NB4 (cell line): ENCODE measurements at regions not wholly inside any gene's neighbourhood (a gene's known extent, or its start where the extent isn't known, plus 50 kb on each side); places are given as distances from the start of the nearest gene placed in this dataset.

ENCODE experiments used
- TF ChIP-seq, protein P1 (sequence below): IDR thresholded peaks from one replicate; pipeline ENCODE4 v1.5.1; 2012; ENCODE audit warnings: low read depth, low read length
- TF ChIP-seq, protein P2 (sequence below): IDR thresholded peaks from 2 replicates; pipeline ENCODE4 v1.6.1; 2011; ENCODE audit warnings: low read depth, low read length

DNA sequence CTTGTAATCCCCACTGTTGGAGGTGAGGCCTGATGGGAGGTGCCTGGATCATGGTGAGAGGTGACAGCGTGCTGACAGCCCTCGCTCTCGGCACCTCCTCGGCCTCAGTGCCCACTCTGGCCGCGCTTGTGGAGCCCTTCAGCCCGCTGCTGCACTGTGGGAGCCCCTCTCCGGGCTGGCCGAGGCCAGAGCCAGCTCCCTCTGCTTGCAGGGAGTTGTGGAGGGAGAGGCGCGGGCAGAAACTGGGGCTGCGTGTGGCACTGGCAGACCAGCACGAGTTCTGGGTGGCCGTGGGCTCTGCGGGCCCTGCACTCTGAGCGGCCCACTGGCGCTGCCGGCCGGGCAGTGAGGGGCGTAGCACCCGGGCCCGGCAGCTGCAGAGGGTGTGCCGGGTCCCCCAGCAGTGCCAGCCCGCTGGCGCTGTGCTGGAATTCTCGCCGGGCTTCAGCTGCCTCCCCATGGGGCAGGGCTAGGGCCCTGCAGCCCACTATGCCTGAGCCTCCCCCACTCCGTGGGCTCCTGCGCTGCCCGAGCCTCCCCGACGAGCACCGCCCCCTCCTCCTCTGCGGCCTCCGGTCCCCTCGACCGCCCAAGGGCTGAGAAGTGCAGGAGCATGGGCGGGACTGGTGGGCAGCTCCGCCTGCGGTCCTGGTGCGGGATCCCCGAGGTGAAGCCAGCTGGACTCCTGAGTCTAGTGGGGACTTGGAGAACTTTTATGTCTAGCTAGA, 197.1 kb downstream of the SPP2 start:
- TF ChIP-seq, protein P1, sequence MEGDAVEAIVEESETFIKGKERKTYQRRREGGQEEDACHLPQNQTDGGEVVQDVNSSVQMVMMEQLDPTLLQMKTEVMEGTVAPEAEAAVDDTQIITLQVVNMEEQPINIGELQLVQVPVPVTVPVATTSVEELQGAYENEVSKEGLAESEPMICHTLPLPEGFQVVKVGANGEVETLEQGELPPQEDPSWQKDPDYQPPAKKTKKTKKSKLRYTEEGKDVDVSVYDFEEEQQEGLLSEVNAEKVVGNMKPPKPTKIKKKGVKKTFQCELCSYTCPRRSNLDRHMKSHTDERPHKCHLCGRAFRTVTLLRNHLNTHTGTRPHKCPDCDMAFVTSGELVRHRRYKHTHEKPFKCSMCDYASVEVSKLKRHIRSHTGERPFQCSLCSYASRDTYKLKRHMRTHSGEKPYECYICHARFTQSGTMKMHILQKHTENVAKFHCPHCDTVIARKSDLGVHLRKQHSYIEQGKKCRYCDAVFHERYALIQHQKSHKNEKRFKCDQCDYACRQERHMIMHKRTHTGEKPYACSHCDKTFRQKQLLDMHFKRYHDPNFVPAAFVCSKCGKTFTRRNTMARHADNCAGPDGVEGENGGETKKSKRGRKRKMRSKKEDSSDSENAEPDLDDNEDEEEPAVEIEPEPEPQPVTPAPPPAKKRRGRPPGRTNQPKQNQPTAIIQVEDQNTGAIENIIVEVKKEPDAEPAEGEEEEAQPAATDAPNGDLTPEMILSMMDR: no peak
- TF ChIP-seq, protein P2, sequence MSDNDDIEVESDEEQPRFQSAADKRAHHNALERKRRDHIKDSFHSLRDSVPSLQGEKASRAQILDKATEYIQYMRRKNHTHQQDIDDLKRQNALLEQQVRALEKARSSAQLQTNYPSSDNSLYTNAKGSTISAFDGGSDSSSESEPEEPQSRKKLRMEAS: no peak
